GM18505 (cell line): ENCODE measurements at regions not wholly inside any gene's neighbourhood (a gene's known extent, or its start where the extent isn't known, plus 50 kb on each side); places are given as distances from the start of the nearest gene placed in this dataset.

Source experiments
- ATAC-seq: cut with Tn5 transposase; IDR thresholded peaks from one replicate; pipeline ENCODE4 v1.9.1; 2021; ENCODE audit not compliant: unreplicated experiment
- POLR2A ChIP-seq: IDR thresholded peaks from 4 replicates; pipeline ENCODE4 v1.6.1; 2011; ENCODE audit warnings: borderline replicate concordance; ENCODE audit not compliant: insufficient read depth, insufficient read length; ENCODE audit errors: extremely low read depth

DNA sequence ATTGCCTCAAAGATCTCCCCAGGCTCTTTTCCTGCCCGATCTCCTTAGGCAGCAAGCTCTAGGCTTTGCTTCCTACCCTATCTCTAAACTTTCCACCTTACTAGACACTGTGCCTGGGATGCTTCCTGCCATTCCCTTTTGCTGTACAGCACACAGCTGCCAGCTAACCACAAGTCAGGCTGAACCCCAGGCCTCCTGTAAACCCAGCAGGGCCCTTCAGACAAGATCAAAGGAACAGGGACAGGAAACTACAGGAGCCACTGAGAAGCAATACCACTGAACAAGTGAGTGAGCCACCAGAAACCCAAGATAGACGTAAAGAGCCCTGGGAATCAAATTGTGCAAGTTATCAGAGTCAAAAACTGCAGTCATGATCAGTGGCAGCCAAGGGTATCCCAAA lies 180.7 kb downstream of the SUCLG1 start:
- no peak for ATAC-seq

DNA sequence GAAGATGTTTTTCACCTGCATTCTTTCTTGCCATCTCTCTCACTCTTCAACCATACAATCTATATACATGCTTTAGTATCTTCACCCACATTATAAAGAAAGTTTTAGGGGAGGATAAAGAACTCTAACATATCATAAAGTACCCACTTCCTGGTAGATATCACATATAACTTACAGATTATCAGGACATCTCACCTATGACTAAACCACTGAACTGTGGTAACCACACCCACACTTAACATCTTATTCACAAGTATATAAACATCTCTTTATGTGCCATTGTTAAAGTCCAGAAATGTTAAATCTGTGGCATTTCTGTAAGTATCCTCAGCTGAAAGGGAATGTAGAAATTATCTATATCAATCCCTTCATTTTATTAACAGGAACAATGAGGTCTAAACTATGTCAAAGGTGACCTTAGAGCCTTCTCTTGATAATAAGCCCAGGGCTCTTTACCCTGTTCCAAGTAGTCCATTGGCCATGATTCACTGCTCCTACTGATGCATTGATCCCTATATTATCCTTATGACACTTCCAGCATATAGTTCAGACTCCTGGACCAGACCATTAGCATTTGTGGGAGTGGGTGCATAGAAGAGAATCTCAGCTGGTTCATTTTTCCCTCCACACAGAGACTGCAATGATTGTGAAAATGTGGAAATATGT lies 182.4 kb downstream of the SUCLG1 start:
- ATAC-seq, result no peak
- TF ChIP-seq POLR2A, result no peak

More for the DNA sequence above, 180.7 kb downstream of the SUCLG1 start:
- TF ChIP-seq POLR2A, result no peak

DNA sequence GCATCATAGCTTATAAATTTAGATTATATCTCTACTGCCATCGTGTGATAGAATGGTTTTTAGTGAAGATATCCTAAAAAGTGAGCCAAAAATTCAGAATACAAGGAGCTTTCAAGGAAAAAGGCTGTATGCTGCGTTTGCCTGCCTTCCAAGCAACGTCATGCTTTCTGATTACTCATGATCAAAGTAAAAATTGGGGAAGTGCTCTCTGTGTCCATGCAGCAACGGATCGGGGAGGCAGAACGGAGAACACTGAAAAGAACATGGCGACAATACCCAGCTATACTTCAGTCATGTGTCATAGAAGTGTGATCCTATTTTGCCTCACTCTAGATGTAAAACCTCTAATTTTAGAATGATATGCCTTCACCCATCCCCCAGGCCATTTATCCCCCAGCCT lies 185.7 kb downstream of the SUCLG1 start:
- no peak for TF ChIP-seq POLR2A
- ATAC-seq, result no peak

DNA sequence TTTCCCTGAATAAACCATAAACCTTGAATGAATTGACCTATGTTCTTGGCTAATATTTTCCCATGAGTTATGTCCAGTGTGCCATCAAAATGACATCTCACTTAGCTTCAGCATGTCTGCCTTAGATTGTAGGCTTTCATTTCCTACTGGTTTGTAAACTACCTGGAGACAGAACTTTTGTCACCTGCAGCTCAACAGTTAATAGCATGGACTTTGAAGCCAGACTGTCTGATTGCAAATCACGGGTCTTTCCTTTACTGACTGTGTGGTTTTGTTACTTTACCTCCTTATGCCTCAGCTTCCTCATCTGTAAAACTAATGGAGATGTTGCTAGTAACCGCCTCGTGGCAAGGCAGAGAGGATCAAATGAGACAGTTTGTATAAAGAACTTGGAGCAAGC lies 187.1 kb downstream of the SUCLG1 start:
- no peak for TF ChIP-seq POLR2A
- ATAC-seq, result no peak

DNA sequence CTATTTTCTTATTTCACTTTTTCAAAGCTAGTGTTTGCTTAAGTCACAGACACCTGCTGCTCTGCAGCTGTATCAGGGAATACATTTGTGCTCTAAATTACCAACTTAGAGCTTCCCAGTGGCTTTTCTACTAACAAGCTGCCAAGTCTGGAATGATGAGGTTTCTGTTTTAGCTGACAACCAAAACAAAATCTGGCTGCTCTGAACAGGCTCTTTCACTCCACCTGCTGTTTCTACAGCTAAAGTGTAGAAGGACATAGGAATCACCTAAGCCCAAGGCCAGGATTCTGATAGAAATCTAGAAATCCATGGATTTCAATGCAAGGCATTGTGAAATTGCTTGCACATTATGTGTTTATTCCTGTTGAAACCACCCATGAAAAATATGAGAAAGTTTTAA lies 201.2 kb downstream of the SUCLG1 start:
- no peak for ATAC-seq
- no peak for TF ChIP-seq POLR2A

DNA sequence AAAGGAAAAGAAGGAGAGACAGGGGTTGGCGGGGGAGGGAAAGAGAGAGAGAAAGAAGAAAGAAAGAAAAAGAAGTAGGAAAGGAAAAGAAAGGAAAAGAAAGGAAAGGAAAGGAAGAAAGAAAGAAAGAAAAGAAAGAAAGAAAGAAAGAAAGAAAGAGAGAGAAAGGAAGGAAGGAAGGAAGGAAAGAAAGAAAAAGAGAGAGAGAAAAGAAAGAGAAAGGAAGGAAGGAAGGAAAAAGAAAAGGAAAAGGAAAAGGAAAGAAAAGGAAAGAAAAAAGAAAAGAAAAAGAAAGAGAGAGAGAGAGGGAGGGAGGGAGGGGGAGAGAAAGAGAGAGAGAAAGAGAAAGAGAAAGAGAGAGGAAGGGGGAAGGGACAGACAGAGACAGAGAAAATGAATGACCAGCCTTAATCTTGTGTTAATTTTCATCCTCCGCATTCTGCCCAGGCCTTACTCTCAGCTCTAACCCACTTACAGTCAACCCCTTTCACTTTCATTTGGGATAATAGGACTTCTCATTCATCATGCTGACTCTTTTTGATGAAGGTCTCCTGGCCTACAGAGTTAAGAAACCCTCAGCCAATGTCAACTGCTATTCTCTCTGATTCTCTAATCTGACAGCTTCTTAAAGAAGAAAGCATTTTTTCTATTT lies 207.3 kb downstream of the SUCLG1 start:
- TF ChIP-seq POLR2A, result no peak
- ATAC-seq, result no peak

DNA sequence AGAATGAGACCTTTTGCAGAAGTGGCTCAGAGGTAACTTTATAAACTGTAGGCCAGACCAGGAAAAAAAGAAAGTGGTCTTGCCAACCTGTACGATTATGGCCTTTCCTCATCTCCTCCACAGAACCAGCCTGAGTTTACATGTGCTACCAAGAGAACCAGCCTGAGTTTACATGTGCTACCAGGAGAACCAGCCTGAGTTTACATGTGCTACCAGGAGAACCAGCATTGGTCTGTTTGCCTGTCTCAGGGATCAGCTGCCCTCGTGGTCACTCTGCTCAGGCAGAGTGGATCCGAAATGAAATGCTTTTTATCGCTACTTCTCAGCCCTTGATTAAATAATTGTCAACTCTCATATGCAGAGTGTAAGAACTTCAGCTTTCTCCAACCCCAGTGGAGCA lies 209.9 kb downstream of the SUCLG1 start:
- TF ChIP-seq POLR2A, result no peak
- no peak for ATAC-seq

DNA sequence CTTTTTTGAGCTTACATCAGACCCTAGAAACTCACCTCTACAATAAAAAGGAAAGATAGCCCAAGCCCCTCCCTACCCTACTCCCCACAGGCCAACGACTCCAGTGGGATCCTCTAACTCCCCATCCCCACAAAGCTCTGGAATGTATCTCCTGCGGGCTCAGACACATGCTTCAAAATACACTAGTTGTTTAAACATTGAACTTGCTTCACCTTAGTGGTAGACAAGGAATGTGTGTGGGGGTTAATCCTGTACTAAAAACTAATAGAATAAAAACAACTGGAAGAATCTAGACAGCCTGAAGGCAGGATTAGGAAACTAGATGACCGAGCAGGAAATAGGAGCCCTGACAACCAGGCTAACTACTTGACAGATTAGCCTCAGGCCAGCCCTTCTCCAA lies 211.5 kb downstream of the SUCLG1 start:
- no peak for ATAC-seq
- no peak for TF ChIP-seq POLR2A

DNA sequence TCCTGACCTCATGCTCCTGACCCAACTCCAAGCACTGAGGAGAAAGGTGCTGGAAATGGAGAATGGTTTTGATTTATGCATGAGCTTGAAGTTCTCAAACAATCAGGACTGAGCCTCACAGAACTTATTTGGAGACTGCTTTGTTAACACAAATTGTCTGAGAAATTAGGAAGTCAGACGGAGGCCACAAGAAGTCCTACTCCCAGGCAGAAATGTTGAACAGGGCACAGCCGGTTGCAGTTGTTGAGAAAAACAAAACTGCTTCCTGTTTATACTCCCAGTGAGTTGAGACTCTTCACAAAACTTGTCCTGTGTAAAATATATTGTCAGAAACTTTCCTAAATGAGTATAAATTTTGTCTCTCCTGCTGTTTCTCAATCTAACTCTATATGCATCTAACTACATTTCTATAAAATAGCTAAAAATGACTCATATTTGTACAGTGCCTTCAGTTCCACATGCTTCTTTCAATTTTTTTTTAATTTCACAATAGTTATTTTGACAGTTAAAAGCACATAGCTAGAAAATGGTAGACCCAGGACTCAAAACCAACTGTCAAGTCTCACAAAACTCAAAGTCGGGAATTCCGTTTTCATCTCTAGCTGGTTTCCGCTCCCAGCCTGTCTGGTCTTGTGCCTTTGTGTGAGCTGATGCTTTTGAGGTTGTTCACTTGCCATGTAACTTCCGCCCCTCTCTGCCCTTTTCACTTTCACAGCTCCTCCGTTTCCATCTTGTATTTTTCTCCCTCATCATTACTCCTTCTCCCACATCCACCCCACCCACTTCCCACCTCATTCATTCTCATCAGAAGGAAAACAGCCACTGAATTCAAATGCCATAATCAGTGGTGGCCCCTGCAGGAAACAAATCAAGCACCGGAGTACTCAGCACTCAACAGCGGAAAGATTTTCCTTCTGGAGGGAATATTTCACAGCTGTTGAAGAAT lies 215.0 kb downstream of the SUCLG1 start:
- no peak for ATAC-seq
- no peak for TF ChIP-seq POLR2A

DNA sequence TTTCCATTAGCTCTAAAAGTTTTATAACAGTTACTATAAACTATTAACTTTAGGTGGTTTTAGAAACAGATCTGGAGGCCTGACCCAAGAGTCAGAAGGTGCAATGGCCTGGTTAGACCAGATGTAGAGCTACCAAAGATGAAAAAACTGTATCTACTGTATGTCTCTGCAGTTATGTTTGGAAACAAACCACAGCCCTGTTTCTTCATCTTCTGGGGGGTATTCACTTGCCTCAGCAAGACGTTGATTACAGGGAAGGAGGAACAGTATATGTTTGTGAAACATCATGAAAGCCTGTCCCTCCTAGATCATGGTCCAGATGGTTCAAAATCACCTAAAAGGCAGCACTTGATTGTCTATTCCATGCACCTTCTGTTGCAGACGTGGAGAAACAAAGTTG lies 220.2 kb downstream of the SUCLG1 start:
- no peak for ATAC-seq
- TF ChIP-seq POLR2A, result no peak

DNA sequence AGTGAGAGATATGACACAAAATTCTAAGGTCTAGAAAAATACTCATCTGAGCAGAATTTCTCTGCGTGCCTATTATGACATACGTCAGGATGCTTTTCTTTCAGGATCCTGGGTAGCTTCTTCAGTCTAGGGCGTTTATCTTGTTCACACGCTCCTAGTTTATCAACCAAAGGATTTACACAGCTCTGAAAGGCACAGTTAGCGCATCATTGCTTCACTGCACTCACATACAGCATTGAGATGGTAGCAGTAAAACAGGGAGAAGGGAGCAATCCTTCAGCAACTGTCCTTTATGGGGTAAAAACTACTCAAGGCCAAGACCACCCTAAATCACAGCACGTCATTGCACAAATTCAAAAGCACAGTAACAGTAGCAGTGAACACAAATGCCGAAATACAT lies 222.8 kb downstream of the SUCLG1 start:
- no peak for TF ChIP-seq POLR2A
- ATAC-seq, result no peak

DNA sequence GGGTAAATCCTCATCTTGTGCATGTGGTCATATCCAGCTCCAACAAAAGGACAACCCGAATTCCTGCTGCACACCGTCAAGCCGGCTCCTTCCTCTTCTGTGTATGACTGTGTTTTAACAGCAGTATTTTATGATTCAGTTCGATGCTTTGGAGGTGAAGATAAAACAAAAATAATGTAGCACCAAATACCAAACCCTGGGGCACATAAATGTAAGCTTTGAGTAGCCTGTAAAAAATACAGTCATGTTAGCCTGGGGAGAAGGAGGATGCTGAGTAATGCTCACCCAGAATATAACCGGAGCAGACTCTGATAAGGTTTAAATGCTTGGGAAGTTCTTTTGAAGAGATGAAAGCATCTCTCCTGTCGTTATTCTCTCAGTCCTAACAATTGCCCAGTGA lies 225.0 kb downstream of the SUCLG1 start:
- TF ChIP-seq POLR2A, result no peak
- ATAC-seq, result no peak

DNA sequence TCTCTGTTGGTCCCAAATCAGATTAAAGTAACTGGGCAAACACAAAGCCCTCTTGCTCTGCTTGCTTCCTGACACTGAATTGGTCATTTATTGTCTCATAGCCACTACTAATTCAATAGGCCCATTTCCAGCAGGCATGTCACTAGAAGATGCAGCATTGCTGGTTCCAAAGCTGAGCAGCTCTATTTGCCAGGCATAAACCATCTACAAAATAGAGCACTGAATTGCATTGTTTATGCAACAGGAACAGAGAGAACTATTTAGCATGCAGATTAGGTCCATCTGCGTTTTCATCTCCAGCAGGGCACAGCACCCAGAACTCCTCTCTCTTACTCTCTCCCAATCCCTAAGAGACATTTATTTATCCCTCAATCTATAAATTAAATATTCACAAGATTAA lies 227.6 kb downstream of the SUCLG1 start:
- no peak for TF ChIP-seq POLR2A
- no peak for ATAC-seq
